AML-193 (cell line): ENCODE measurements at regions not wholly inside any gene's neighbourhood (a gene's known extent, or its start where the extent isn't known, plus 50 kb on each side); places are given as distances from the start of the nearest gene placed in this dataset.
A peak's percentile ranks its signal among the peaks of the same experiment; 100 is the strongest.

Source experiments
- DNase-seq, 2 experiments: peaks; one replicate each; lab custom pipeline; 2025; lab: John Stamatoyannopoulos, UW

GRCh38 chr4:15130441-15130840, 128.2 kb downstream of the CPEB2 start:
- no peak for DNase-seq

- no peak for DNase-seq
Measured at GRCh38 chr4:15131551-15131950, 129.3 kb downstream of the CPEB2 start.

- DNase-seq = no peak
Measured at GRCh38 chr4:15132739-15133138, 130.5 kb downstream of the CPEB2 start.

DNA sequence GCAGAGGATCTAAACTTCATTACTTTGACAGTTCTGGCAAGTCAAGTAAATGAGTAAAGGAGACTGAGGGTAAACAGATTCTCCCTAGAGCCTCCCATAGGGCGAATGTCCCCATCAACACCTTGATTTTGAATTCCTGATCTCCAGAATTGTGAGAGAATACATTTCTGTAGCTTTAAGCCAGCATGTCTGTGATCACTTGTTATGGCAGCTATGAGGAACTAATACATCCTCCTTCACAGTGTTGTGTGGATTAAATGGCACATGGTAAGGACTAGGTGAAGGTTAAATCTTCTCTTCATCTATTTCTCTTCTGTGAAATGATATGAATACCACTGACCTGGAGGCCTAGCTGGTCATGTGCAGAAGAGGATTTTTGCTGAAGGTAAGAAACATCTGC, 137.3 kb downstream of the CPEB2 start:
- DNase-seq = no peak

DNA sequence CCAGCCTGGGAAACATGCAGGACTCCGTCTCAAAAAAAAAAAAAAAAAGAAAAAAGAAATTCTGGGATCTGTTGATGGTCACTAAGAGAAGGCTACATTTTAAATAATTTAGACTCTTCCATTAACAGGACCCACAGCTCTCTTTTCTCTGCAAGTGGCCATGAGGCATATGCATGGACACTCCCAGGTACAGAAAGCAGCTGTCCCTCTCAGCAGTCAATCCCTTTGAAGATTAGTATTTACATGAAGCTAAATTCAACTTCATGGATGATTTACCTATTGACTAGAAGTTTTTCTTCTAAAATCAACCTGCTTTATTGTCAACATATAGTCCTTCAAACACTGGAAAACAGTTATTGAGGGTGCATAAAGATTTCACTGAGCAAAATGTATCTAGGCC, 139.9 kb downstream of the CPEB2 start:
- DNase-seq = no peak

DNA sequence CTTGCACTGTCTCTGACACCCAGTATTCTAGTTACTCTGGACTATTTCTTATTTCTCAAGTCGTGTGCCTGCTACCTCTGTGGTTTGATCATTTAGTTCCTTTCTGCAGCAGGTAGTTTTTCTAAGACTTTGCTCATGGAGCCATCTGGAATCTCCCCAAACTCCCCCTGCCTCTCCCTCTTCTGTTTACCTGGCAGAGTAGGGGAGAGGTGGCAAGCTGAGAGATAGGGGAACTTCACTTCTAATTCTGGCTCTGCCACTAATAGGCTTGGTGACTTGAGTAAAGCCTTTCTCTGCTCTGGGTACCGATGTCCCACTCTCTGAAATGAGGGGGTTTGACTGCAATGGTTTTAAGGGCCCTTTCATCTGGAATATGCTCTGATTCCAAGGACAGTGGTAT, 141.3 kb downstream of the CPEB2 start:
- DNase-seq = no peak

DNA sequence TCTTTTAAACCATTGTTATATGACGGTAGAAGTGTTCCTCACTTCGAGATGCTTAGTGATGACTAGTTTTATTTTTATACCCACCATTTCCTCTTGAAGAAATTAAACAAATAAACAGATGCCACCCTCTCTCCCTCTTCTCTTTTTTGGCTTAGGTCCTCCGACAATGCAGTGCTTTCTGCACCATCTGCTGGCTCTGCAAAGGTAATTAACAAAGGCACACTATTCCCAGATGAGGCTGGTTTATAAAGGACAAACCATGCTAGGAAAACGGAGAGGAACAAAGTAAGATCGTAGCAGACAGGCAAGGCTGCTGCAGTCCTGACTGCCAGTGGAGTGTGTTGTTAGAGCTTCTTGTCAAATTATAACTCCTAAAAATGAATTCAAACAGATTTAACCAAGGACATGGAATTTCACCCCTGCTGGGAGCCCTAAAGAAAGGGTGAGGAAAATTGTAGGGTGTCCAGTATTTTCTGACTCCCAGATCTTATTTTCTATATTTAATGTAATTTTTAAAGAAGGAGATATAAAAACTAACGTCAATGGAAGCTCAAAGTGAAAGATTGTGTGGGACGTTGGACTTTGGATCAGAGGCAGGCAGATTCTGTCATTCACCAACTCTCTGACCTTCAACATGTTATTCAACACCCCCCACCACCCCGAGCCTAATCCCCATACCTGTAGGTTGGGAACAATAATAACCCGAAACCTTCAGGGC, 142.1 kb downstream of the CPEB2 start:
- no peak for DNase-seq

GRCh38 chr4:15144967-15145295, 142.7 kb downstream of the CPEB2 start:
- DNase-seq = no peak

DNA sequence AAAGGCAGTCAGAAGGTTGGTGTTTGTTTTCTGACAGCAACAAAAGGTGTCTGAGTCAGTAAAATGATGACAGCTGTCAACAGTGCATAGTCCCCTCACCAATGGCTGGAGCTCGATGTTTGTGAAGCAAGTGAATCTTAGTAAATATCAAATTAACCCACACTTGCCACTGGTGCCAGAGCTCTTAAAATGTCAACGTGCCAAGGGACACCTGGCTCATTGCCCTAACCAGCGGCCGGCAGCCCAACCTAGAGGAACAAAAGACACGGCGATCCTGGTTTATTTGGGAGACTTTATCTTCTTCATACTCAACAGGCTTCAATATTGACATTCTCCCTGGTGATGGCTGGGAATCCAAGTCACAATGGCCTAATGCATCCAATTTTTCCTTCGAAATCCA, 143.4 kb downstream of the CPEB2 start:
- no peak for DNase-seq

- no peak for DNase-seq
Measured at GRCh38 chr4:15147714-15148113, 145.4 kb downstream of the CPEB2 start.

DNA sequence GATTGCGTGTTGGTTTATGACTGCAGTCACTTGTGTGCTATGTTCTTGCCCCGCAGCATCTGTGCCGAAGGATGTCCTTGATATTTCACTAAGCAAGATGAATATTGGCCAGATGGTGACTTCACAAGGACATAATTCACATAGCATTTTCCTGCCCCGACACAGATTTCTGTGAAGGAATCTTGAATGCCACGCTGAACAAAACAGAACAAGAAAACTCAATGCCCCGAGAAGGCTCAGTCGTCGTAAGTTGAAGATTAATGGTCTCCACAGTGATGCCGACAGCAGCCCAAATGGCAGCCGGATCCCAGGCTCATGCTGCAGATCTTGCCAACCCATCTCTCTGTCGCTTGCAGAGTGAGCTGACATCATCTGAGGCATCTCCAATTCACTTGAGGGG, 145.9 kb downstream of the CPEB2 start:
- DNase-seq = no peak

- no peak for DNase-seq
Measured at GRCh38 chr4:15148691-15149090, 146.4 kb downstream of the CPEB2 start.

DNA sequence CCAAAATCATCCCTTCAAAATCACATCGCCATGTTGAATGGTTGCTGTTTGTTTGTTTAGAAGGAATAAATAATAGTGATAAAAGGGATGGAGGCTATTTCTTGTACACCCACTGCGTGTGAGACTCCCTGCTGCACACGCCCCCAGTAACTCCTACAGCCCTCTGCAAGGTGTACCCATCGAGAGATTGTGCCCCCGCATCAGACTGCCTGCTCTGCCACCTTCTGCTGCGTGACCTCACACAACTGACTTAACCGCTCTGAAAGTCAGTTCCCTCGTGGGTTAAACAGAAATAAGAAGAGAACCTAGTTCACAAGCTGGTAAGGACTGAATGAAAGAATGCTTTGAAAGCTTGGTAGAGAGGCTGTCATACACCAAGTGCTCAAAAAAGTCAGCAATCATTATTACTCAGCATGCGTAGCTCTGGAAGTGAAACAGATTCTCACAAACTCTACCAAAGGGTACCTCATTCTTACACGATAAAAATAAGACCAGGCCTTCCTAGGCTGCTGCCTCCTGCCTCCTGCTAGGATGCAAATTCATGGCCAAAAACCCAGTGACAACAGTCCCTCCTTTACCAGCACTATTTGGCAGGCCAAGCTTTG, 147.1 kb downstream of the CPEB2 start:
- DNase-seq = no peak

DNA sequence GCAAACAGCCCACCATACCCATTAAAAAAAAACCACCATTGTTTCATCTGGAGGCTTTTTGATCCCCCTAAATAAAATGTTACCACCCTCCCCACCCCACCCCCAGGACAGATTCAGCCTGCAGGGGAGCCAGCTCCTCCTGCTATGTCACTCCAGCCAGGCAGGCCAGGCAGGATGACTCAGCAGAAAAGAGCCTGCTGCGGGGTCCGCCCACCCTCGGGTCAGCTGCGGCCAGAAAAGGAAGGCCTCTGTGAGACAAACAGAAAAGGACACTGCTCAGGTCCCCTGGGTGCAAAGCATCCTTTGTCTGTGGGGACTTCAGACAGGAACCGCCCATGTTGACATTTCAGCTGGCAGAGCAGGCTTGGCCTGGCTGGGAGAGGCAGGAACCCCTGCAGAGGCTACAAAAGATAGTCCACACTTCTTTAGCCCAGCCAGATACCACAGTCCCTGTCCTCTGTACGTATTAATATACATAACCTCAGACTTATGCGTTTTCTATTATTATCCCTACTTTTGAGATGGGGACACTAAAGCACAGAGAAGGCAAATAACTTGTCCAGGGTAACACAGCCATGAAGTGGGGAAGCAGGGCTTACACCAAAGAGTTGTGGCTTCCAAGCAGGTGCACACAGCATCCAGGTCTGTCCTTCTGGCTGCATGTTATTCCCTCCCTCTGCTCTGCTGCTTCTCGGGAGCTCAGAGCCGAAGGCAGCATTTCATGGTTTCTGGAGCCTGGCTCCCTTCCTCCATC, 147.7 kb downstream of the CPEB2 start:
- peak in 1 of 2 experiments; percentile 30 for DNase-seq

- no peak for DNase-seq
Measured at GRCh38 chr4:15150631-15151030, 148.3 kb downstream of the CPEB2 start.

GRCh38 chr4:15151033-15151432, 148.8 kb downstream of the CPEB2 start:
- no peak for DNase-seq

- DNase-seq = no peak
Measured at GRCh38 chr4:15153662-15154061, 151.4 kb downstream of the CPEB2 start.

GRCh38 chr4:15158406-15159091, 156.3 kb downstream of the CPEB2 start:
- DNase-seq = no peak

DNA sequence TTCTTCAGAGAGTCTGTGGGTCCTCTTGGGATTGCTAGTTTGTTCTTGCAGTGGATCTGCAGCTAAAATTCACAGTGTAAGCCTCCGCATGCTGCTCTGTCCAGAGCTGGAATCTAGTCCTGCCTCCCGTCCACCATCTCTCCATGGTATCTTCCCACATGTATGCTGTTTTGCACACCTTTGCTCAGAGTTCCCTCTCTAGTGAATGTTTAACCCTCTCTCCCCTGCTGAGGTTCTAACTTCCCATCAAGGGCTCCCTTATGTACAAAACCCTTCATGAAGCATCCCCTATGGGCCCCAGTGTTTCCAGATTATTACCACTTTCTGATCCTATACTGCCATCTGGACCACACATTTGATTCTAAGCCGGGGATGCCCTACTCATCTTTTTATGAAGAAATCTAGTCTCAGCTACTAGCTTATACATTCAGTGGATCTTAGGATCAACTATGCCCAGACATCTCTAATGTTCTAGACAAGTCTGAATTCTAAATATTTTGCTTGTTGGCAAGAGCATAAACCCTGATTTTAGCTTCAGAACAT, 157.3 kb downstream of the CPEB2 start:
- no peak for DNase-seq

DNA sequence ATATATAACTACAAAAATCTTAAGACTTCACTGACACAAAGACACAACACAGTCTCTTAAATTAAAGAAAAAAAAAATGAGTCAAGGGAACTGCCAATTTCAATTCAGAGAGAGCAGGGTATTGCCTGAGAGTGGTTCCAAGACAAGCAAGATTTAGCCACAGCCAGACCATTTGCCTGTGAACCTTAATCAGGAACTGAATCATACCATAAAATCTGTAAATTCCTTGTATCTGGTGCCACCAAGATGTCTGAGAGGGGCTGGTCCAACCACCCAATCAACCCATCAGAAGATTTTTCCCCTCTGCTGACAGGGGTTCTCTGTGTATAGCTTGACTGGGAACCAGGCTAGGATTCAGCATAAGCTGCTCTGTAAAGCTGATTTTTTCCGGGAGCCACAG, 159.2 kb downstream of the CPEB2 start:
- no peak for DNase-seq

DNA sequence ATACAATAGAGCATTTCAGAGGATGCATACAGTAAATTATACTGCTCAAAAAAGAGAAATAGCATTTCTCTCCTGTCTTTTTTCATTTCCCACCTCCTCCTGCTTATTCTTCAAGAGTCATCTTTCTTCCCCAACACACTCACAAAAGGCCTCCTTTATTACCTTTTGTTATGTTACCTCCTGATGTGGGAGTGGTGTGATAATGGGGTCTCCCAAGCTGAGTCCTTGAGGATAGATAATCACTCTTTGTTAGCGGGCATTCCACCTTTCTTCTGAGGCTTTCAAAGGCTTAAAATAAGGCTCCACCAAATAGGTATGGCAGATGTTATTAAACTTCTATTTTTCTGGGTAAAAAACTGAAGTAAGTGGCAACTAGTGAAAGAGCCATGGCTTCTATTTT, 159.8 kb downstream of the CPEB2 start:
- DNase-seq = no peak

- DNase-seq = peak; percentile 53 to 54
Measured at GRCh38 chr4:15162465-15163283, 160.4 kb downstream of the CPEB2 start.
